H9 (cell line): ENCODE measurements at regions not wholly inside any gene's neighbourhood (a gene's known extent, or its start where the extent isn't known, plus 50 kb on each side); places are given as distances from the start of the nearest gene placed in this dataset.

Experiments
- DNase-seq: peaks from one replicate; pipeline ENCODE4 v3.0.0-alpha.2; 2017
- H2AFZ ChIP-seq: one replicate; pipeline ENCODE4 v1.6.1; 2013; ENCODE audit warnings: mild to moderate bottlenecking, low read length, control low read depth, moderate library complexity
- H2AK5ac ChIP-seq: 2 replicates; pipeline ENCODE4 v1.6.1; 2013; ENCODE audit warnings: low read length, control low read depth, mixed read lengths; ENCODE audit not compliant: insufficient read length
- H2BK120ac ChIP-seq: one replicate; pipeline ENCODE4 v1.6.1; 2013; ENCODE audit warnings: low read depth, mild to moderate bottlenecking, low read length, control low read depth, inconsistent platforms; ENCODE audit not compliant: poor library complexity, severe bottlenecking
- H2BK12ac ChIP-seq: 2 replicates; pipeline ENCODE4 v1.6.1; 2013; ENCODE audit warnings: low read length, control low read depth, mixed read lengths, low read depth; ENCODE audit not compliant: insufficient read length
- H2BK15ac ChIP-seq: 2 replicates; pipeline ENCODE4 v1.6.1; 2013; ENCODE audit warnings: low read depth, low read length, control low read depth
- H2BK20ac ChIP-seq: one replicate; pipeline ENCODE4 v1.6.1; 2013; ENCODE audit warnings: low read depth, mild to moderate bottlenecking, low read length, control low read depth, inconsistent platforms; ENCODE audit not compliant: poor library complexity, severe bottlenecking
- H2BK5ac ChIP-seq: 2 replicates; pipeline ENCODE4 v1.6.1; 2013; ENCODE audit warnings: low read length, control low read depth, mixed read lengths; ENCODE audit not compliant: insufficient read length
- H3K14ac ChIP-seq: 2 replicates; pipeline ENCODE4 v1.6.1; 2013; ENCODE audit warnings: low read length, control low read depth; ENCODE audit not compliant: insufficient read depth
- H3K18ac ChIP-seq: 2 replicates; pipeline ENCODE4 v1.6.1; 2013; ENCODE audit warnings: low read depth, mild to moderate bottlenecking, mixed read lengths, low read length, control low read depth; ENCODE audit not compliant: insufficient read length
- H3K23ac ChIP-seq: 2 replicates; pipeline ENCODE4 v1.6.1; 2013; ENCODE audit warnings: low read length, control low read depth, mixed read lengths, low read depth; ENCODE audit not compliant: insufficient read length
- H3K23me2 ChIP-seq: 2 replicates; pipeline ENCODE4 v1.6.1; 2013; ENCODE audit warnings: low read depth, mild to moderate bottlenecking, mixed read lengths, low read length, control low read depth; ENCODE audit not compliant: insufficient read length, poor library complexity, severe bottlenecking
- H3K27ac ChIP-seq: 2 replicates; pipeline ENCODE4 v1.5.1; 2013; ENCODE audit warnings: low read length, control low read depth, mixed read lengths, low read depth; ENCODE audit not compliant: insufficient read length
- H3K27me3 ChIP-seq: 2 replicates; pipeline ENCODE4 v1.6.1; 2013; ENCODE audit warnings: low read length, control low read depth, inconsistent platforms; ENCODE audit not compliant: insufficient read depth
- H3K4ac ChIP-seq: 2 replicates; pipeline ENCODE4 v1.6.1; 2013; ENCODE audit warnings: low read depth, mild to moderate bottlenecking, control low read depth, inconsistent platforms, low read length, moderate library complexity
- H3K4me1 ChIP-seq: 2 replicates; pipeline ENCODE4 v1.6.1; 2013; ENCODE audit warnings: low read length, control low read depth, inconsistent platforms; ENCODE audit not compliant: insufficient read depth
- H3K4me2 ChIP-seq: 2 replicates; pipeline ENCODE4 v1.6.1; 2013; ENCODE audit warnings: low read length, control low read depth, mixed read lengths; ENCODE audit not compliant: insufficient read length, insufficient read depth
- H3K56ac ChIP-seq: 2 replicates; pipeline ENCODE4 v1.6.1; 2013; ENCODE audit warnings: low read depth, mild to moderate bottlenecking, mixed read lengths, low read length, control low read depth; ENCODE audit not compliant: insufficient read length
- H3K79me1 ChIP-seq: 2 replicates; pipeline ENCODE4 v1.6.1; 2013; ENCODE audit warnings: low read depth, mild to moderate bottlenecking, moderate library complexity, low read length, control low read depth, inconsistent platforms; ENCODE audit not compliant: insufficient read depth, poor library complexity, severe bottlenecking
- H3K79me2 ChIP-seq: 2 replicates; pipeline ENCODE4 v1.6.1; 2013; ENCODE audit warnings: low read length, control low read depth, inconsistent platforms; ENCODE audit not compliant: insufficient read depth
- H3K9ac ChIP-seq: 2 replicates; pipeline ENCODE4 v1.6.1; 2013; ENCODE audit warnings: low read length, control low read depth, mixed read lengths; ENCODE audit not compliant: insufficient read length; ENCODE audit errors: extremely low read depth
- H3K9me3 ChIP-seq: one replicate; pipeline ENCODE4 v1.6.1; 2013; ENCODE audit warnings: low read depth, low read length, inconsistent platforms; ENCODE audit not compliant: control insufficient read depth
- H3T11ph ChIP-seq: one replicate; pipeline ENCODE4 v1.6.1; 2013; ENCODE audit warnings: mild to moderate bottlenecking, low read length, control low read depth, inconsistent platforms
- H4K20me1 ChIP-seq: one replicate; pipeline ENCODE4 v1.6.1; 2013; ENCODE audit not compliant: control insufficient read depth, insufficient read length, insufficient read depth
- H4K5ac ChIP-seq: 2 replicates; pipeline ENCODE4 v1.6.1; 2013; ENCODE audit warnings: low read depth, mild to moderate bottlenecking, mixed read lengths, low read length, control low read depth; ENCODE audit not compliant: insufficient read length
- H4K8ac ChIP-seq: replicated peaks from 2 replicates; pipeline ENCODE4 v1.6.1; 2013; ENCODE audit warnings: low read length, control low read depth, mixed read lengths, low read depth; ENCODE audit not compliant: insufficient read length
- H4K91ac ChIP-seq: 2 replicates; pipeline ENCODE4 v1.6.1; 2013; ENCODE audit warnings: low read depth, mild to moderate bottlenecking, moderate library complexity, mixed read lengths, low read length, control low read depth; ENCODE audit not compliant: insufficient read length
- H3K27ac Mint-ChIP-seq, 3 experiments: 2 replicates in 2 of 3; 3 replicates in 1 of 3; pipeline ENCODE4 v1.8.0; 2020 to 2021; ENCODE audit warnings: mixed read lengths in 3 of 3, mild to moderate bottlenecking in 1 of 3, moderate library complexity in 1 of 3
- H3K27me3 Mint-ChIP-seq: 2 replicates; pipeline ENCODE4 v1.8.0; 2021; ENCODE audit warnings: low read depth, mild to moderate bottlenecking, moderate library complexity, mixed read lengths
- H3K36me3 Mint-ChIP-seq, 3 experiments: 2 replicates in 2 of 3; 3 replicates in 1 of 3; pipeline ENCODE4 v1.8.0; 2020 to 2021; ENCODE audit warnings: low read depth in 3 of 3, mixed read lengths in 3 of 3; ENCODE audit not compliant: insufficient read depth in 1 of 3
- H3K4me1 Mint-ChIP-seq, 2 experiments: 2 replicates each; pipeline ENCODE4 v1.8.0; 2020; ENCODE audit warnings: mixed read lengths in 2 of 2
- H3K4me3 Mint-ChIP-seq, 2 experiments: 2 replicates in 1 of 2; 3 replicates in 1 of 2; pipeline ENCODE4 v1.8.0; 2020 to 2021; ENCODE audit warnings: mild to moderate bottlenecking in 2 of 2, mixed read lengths in 2 of 2, moderate library complexity in 1 of 2
- H3K9me3 Mint-ChIP-seq, 2 experiments: 2 replicates in 1 of 2; 3 replicates in 1 of 2; pipeline ENCODE4 v1.8.0; 2020; ENCODE audit warnings: mild to moderate bottlenecking in 2 of 2, mixed read lengths in 2 of 2, moderate library complexity in 1 of 2
- WGBS: extraction: QIAGEN DNeasy Blood & Tissue Kit; methylation state at CpG from one replicate; pipeline ENCODE4 v1.1.7; 2013; ENCODE audit warnings: missing lambda C conversion rate, low lambda C conversion rate, mixed read lengths; ENCODE audit not compliant: insufficient read length; ENCODE audit errors: extremely low coverage; 5-methylcytosine and 5-hydroxymethylcytosine counted together
- TF ChIP-seq, protein P1 (sequence below): fragments of 200-600 bp; sonication (generic); conservative IDR thresholded peaks from 3 replicates; pipeline ENCODE4 v1.8.0; 2021; ENCODE audit warnings: antibody characterized with exemption, mild to moderate bottlenecking

- Histone ChIP-seq H3K4me1 (no peaks in the 10 kb centered on the region), H2BK20ac (no peak overlapping the region), H2AK5ac (no peak overlapping the region), H3K4ac (no peak overlapping the region), H4K8ac (no peak overlapping the region), H3K79me2 (no peaks in the 10 kb centered on the region), H3K27ac (no peak overlapping the region), H2BK5ac (no peak overlapping the region), H4K91ac (no peak overlapping the region), H3K79me1 (no peaks in the 10 kb centered on the region), H3T11ph (no peak overlapping the region), H3K9ac (no peak overlapping the region), H4K20me1 (no peaks in the 10 kb centered on the region), H3K14ac (no peak overlapping the region), H3K27me3 (no peaks in the 10 kb centered on the region), H3K23ac (no peak overlapping the region), H2AFZ (no peak overlapping the region), H2BK15ac (no peak overlapping the region), H2BK120ac (no peak overlapping the region), H4K5ac (no peak overlapping the region), H3K4me2 (no peak overlapping the region), H3K56ac (no peak overlapping the region), H3K23me2 (no peaks in the 10 kb centered on the region), H3K9me3 (no peaks in the 10 kb centered on the region), H3K18ac (no peak overlapping the region), H2BK12ac (no peak overlapping the region)
- no peak overlapping the region for H3K4me3 Mint-ChIP-seq
- H3K9me3 Mint-ChIP-seq, result no peaks in the 10 kb centered on the region
- TF ChIP-seq, protein P1, sequence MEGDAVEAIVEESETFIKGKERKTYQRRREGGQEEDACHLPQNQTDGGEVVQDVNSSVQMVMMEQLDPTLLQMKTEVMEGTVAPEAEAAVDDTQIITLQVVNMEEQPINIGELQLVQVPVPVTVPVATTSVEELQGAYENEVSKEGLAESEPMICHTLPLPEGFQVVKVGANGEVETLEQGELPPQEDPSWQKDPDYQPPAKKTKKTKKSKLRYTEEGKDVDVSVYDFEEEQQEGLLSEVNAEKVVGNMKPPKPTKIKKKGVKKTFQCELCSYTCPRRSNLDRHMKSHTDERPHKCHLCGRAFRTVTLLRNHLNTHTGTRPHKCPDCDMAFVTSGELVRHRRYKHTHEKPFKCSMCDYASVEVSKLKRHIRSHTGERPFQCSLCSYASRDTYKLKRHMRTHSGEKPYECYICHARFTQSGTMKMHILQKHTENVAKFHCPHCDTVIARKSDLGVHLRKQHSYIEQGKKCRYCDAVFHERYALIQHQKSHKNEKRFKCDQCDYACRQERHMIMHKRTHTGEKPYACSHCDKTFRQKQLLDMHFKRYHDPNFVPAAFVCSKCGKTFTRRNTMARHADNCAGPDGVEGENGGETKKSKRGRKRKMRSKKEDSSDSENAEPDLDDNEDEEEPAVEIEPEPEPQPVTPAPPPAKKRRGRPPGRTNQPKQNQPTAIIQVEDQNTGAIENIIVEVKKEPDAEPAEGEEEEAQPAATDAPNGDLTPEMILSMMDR, result no peak
- H3K27me3 Mint-ChIP-seq, result no peaks in the 10 kb centered on the region
- no peak overlapping the region for H3K27ac Mint-ChIP-seq
- no peaks in the 10 kb centered on the region for H3K36me3 Mint-ChIP-seq
- no peak for DNase-seq
- WGBS, result no CpG with 5 or more reads among the region's 1 CpG
- 0 out of 4 replicates have a peak, but pooled peaks cover 0 to 3% of the 10 kb centered on the region in 2 experiments for H3K4me1 Mint-ChIP-seq
These were observed 137.7 kb downstream of the C4orf33 start for GRCh38 chr4:129233691-129234090.
